ENCODE measurements at regions not wholly inside any gene's neighbourhood (a gene's known extent, or its start where the extent isn't known, plus 50 kb on each side); places are given as distances from the start of the nearest gene placed in this dataset.
"Not testable (repeated sequence)": the region's sequence is repeated elsewhere in the genome, so short reads cannot be mapped to it uniquely, and the experiment has no call there.

GRCh38 chr1:96559707-96560596, 161.6 kb upstream of the PTBP2 start:
- TF ChIP-seq, protein P1, sequence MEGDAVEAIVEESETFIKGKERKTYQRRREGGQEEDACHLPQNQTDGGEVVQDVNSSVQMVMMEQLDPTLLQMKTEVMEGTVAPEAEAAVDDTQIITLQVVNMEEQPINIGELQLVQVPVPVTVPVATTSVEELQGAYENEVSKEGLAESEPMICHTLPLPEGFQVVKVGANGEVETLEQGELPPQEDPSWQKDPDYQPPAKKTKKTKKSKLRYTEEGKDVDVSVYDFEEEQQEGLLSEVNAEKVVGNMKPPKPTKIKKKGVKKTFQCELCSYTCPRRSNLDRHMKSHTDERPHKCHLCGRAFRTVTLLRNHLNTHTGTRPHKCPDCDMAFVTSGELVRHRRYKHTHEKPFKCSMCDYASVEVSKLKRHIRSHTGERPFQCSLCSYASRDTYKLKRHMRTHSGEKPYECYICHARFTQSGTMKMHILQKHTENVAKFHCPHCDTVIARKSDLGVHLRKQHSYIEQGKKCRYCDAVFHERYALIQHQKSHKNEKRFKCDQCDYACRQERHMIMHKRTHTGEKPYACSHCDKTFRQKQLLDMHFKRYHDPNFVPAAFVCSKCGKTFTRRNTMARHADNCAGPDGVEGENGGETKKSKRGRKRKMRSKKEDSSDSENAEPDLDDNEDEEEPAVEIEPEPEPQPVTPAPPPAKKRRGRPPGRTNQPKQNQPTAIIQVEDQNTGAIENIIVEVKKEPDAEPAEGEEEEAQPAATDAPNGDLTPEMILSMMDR (IDR thresholded peaks at IDR 0.05; ENCODE audit: control insufficient read depth, extremely low read depth, insufficient read depth), result no peak
- DNase-seq (ENCODE audit: low read depth), result no peak
- H3K4me3 ChIP-seq (ENCODE audit: low read depth, low read length), result no peak overlapping the region

- no peak overlapping the region for H3K4me3 ChIP-seq (ENCODE audit: low read depth, low read length)
- TF ChIP-seq, protein P1 (IDR thresholded peaks at IDR 0.05; ENCODE audit: control insufficient read depth, extremely low read depth, insufficient read depth), result no peak
- no peak for DNase-seq (ENCODE audit: low read depth)
These were observed 159.5 kb upstream of the PTBP2 start for GRCh38 chr1:96562094-96562493.

- H3K4me3 ChIP-seq (ENCODE audit: low read depth, low read length); DNase-seq (ENCODE audit: low read depth): not testable (repeated sequence)
These were observed 157.2 kb upstream of the PTBP2 start for GRCh38 chr1:96564401-96564800.

DNA sequence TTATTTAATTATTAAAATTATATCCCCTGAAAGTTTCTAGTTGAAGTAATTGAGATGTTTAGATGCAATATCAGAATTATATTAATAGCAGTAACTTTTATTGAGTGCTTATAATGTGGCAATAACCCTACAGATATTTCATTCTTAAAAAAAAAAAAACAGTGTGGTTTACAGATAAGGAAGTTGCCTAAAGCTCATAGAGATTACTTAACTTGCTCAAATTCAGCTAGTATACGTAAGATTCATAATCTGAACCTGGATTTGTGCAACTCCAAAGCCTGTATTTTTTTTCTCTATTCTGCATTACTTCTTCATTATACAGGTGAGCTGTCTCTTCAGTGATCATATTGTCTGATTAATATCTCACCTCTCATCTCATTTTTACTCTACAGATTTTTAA, 156.0 kb upstream of the PTBP2 start:
- TF ChIP-seq, protein P1 (IDR thresholded peaks at IDR 0.05; ENCODE audit: control insufficient read depth, extremely low read depth, insufficient read depth), result no peak
- H3K4me3 ChIP-seq (ENCODE audit: low read depth, low read length), result no peak overlapping the region
- DNase-seq (ENCODE audit: low read depth), result no peak

GRCh38 chr1:96568639-96569038, 152.9 kb upstream of the PTBP2 start:
- H3K4me3 ChIP-seq (ENCODE audit: low read depth, low read length), result no peak overlapping the region
- TF ChIP-seq, protein P1 (IDR thresholded peaks at IDR 0.05; ENCODE audit: control insufficient read depth, extremely low read depth, insufficient read depth), result no peak
- DNase-seq (ENCODE audit: low read depth), result no peak

- DNase-seq (ENCODE audit: low read depth), result no peak
- H3K4me3 ChIP-seq (ENCODE audit: low read depth, low read length), result no peak overlapping the region
- TF ChIP-seq, protein P1 (IDR thresholded peaks at IDR 0.05; ENCODE audit: control insufficient read depth, extremely low read depth, insufficient read depth), result no peak
These were observed 152.3 kb upstream of the PTBP2 start for GRCh38 chr1:96569288-96569687.

- no peak for DNase-seq (ENCODE audit: low read depth)
- H3K4me3 ChIP-seq (ENCODE audit: low read depth, low read length), result no peak overlapping the region
- TF ChIP-seq, protein P1 (IDR thresholded peaks at IDR 0.05; ENCODE audit: control insufficient read depth, extremely low read depth, insufficient read depth), result no peak
These were observed 141.9 kb upstream of the PTBP2 start for GRCh38 chr1:96579636-96580035.
